ENCODE measurements at regions not wholly inside any gene's neighbourhood (a gene's known extent, or its start where the extent isn't known, plus 50 kb on each side); places are given as distances from the start of the nearest gene placed in this dataset.

DNA sequence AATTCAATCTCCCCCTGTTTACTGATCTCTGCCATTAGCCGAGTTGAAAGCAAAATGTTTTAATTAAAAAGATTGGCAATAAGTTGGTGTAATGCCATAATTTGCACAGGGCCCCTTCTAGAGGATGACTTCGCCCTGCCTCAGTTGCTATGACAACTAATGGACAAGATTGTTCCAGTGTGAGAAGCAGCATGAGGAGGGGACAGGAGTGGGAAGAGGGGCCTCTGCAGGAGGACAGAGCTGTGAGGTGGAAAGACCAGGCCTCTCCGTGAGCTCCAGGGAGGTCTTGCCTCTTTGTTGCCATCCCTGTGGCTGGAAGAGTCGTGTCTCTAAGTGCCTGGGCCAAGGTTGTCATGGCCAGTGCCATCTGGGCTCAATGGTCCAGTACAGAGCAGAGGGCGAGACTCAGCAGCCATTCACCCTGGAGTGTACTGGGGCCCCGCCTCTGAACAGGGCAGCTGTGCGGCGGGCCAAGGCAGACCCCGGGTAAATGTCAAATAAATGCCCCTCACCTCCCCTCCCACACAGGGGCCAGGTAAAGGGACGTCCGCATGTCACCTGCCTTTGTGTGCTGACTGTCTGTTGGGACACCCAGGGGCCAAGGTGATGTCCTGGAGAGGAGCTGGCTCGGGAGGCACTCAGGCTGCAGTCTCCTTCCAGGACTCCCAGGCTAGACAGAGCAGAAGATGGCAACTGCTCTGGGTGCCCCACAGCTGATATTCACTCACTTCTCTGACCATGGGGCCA is 97.0 kb upstream of the RET start:
- TF ChIP-seq CTCF (IDR thresholded peaks at IDR 0.05) (no peak), POLR2AphosphoS5 (IDR thresholded peaks at IDR 0.05; ENCODE audit: low read depth, low read length) (no peak), SIN3A (IDR thresholded peaks at IDR 0.05; ENCODE audit: borderline replicate concordance, insufficient read depth, low read depth, low read length) (no peak), TCF7L2 (IDR thresholded peaks at IDR 0.05; ENCODE audit: low read depth, low read length) (no peak)
- TF ChIP-seq, protein P1, sequence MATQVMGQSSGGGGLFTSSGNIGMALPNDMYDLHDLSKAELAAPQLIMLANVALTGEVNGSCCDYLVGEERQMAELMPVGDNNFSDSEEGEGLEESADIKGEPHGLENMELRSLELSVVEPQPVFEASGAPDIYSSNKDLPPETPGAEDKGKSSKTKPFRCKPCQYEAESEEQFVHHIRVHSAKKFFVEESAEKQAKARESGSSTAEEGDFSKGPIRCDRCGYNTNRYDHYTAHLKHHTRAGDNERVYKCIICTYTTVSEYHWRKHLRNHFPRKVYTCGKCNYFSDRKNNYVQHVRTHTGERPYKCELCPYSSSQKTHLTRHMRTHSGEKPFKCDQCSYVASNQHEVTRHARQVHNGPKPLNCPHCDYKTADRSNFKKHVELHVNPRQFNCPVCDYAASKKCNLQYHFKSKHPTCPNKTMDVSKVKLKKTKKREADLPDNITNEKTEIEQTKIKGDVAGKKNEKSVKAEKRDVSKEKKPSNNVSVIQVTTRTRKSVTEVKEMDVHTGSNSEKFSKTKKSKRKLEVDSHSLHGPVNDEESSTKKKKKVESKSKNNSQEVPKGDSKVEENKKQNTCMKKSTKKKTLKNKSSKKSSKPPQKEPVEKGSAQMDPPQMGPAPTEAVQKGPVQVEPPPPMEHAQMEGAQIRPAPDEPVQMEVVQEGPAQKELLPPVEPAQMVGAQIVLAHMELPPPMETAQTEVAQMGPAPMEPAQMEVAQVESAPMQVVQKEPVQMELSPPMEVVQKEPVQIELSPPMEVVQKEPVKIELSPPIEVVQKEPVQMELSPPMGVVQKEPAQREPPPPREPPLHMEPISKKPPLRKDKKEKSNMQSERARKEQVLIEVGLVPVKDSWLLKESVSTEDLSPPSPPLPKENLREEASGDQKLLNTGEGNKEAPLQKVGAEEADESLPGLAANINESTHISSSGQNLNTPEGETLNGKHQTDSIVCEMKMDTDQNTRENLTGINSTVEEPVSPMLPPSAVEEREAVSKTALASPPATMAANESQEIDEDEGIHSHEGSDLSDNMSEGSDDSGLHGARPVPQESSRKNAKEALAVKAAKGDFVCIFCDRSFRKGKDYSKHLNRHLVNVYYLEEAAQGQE (IDR thresholded peaks at IDR 0.05; ENCODE audit: insufficient read depth in 1 of 2, low read depth in 2 of 2, low read length in 1 of 2): no peak
